Right atrium auricular region (tissue), 2 donors: ENCODE measurements at regions not wholly inside any gene's neighbourhood (a gene's known extent, or its start where the extent isn't known, plus 50 kb on each side); places are given as distances from the start of the nearest gene placed in this dataset.

Experiments used
- DNase-seq: peaks from one replicate; pipeline ENCODE4 v3.0.0-alpha.2; 2019; ENCODE audit warnings: low spot score
- H3K27ac ChIP-seq, 2 donors: fragments of 200-600 bp; sonication (generic); 1 replicate in 1 of 2; 2 replicates in 1 of 2; pipeline ENCODE4 v1.5.1; 2016 to 2019
- H3K27me3 ChIP-seq, 2 donors: fragments of 200-600 bp; sonication (generic); one replicate each; pipeline versions ENCODE4 v1.5.1 to v1.6.0; 2017 to 2019
- H3K36me3 ChIP-seq: fragments of 200-600 bp; sonication (generic); one replicate; pipeline ENCODE4 v1.5.1; 2016
- H3K4me1 ChIP-seq, 2 donors: fragments of 200-600 bp; sonication (generic); one replicate each; pipeline versions ENCODE4 v1.5.1 to v1.6.0; 2017 to 2019
- H3K4me3 ChIP-seq, 2 donors: fragments of 200-600 bp; sonication (generic); 1 replicate in 1 of 2; 2 replicates in 1 of 2; pipeline ENCODE4 v1.5.1; 2017 to 2019; ENCODE audit warnings: mild to moderate bottlenecking in 1 of 2, moderate library complexity in 1 of 2
- H3K9me3 ChIP-seq, 2 donors: fragments of 200-600 bp; sonication (generic); one replicate each; pipeline ENCODE4 v1.5.1; 2019
- CTCF ChIP-seq, 2 donors: fragments of 200-600 bp; sonication (generic); IDR thresholded peaks; one replicate each; pipeline ENCODE4 v1.5.1; 2019; ENCODE audit warnings: antibody characterized with exemption in 2 of 2

GRCh38 chr4:19523964-19524363 is 727.7 kb upstream of the SLIT2 start:
- TF ChIP-seq CTCF (IDR thresholded peaks at IDR 0.05): no peak
- no peaks in the 10 kb centered on the region for H3K4me1 ChIP-seq
- no peak overlapping the region for H3K27ac ChIP-seq
- no peaks in the 10 kb centered on the region for H3K27me3 ChIP-seq
- no peak for DNase-seq
- H3K9me3 ChIP-seq: no peaks in the 10 kb centered on the region
- no peak overlapping the region for H3K4me3 ChIP-seq
- no peaks in the 10 kb centered on the region for H3K36me3 ChIP-seq

- no peak for DNase-seq
- no peaks in the 10 kb centered on the region for H3K4me1 ChIP-seq
- H3K9me3 ChIP-seq: no peaks in the 10 kb centered on the region
- no peaks in the 10 kb centered on the region for H3K36me3 ChIP-seq
- no peak overlapping the region for H3K27ac ChIP-seq
- H3K4me3 ChIP-seq: no peak overlapping the region
- no peaks in the 10 kb centered on the region for H3K27me3 ChIP-seq
- TF ChIP-seq CTCF (IDR thresholded peaks at IDR 0.05): no peak
These were observed 728.7 kb upstream of the SLIT2 start for GRCh38 chr4:19522966-19523365.

- no peaks in the 10 kb centered on the region for H3K27me3 ChIP-seq
- no peak for DNase-seq
- no peaks in the 10 kb centered on the region for H3K9me3 ChIP-seq
- no peaks in the 10 kb centered on the region for H3K36me3 ChIP-seq
- no peak overlapping the region for H3K4me3 ChIP-seq
- H3K4me1 ChIP-seq: no peaks in the 10 kb centered on the region
- H3K27ac ChIP-seq: no peak overlapping the region
- TF ChIP-seq CTCF (IDR thresholded peaks at IDR 0.05): no peak
These were observed 730.7 kb upstream of the SLIT2 start for GRCh38 chr4:19520939-19521520.

GRCh38 chr4:19514276-19515070 is 737.2 kb upstream of the SLIT2 start:
- H3K27me3 ChIP-seq: no peaks in the 10 kb centered on the region
- no peaks in the 10 kb centered on the region for H3K9me3 ChIP-seq
- no peak overlapping the region for H3K4me3 ChIP-seq
- no peaks in the 10 kb centered on the region for H3K4me1 ChIP-seq
- DNase-seq: no peak
- no peak for TF ChIP-seq CTCF (IDR thresholded peaks at IDR 0.05)
- no peaks in the 10 kb centered on the region for H3K36me3 ChIP-seq
- H3K27ac ChIP-seq: no peak overlapping the region

GRCh38 chr4:19512086-19512485 is 739.6 kb upstream of the SLIT2 start:
- no peak for DNase-seq
- H3K4me1 ChIP-seq: no peaks in the 10 kb centered on the region
- no peak overlapping the region for H3K27ac ChIP-seq
- H3K36me3 ChIP-seq: no peaks in the 10 kb centered on the region
- H3K27me3 ChIP-seq: no peaks in the 10 kb centered on the region
- TF ChIP-seq CTCF (IDR thresholded peaks at IDR 0.05): no peak
- H3K4me3 ChIP-seq: no peak overlapping the region
- H3K9me3 ChIP-seq: no peaks in the 10 kb centered on the region
